PC-3 (cell line): ENCODE measurements at regions not wholly inside any gene's neighbourhood (a gene's known extent, or its start where the extent isn't known, plus 50 kb on each side); places are given as distances from the start of the nearest gene placed in this dataset.

Source experiments
- EZH2 ChIP-seq: fragments of 300-600 bp; sonication (generic); IDR thresholded peaks from one replicate; pipeline ENCODE4 v1.6.1; 2017; ENCODE audit warnings: antibody characterized with exemption, mild to moderate bottlenecking, low read length; ENCODE audit not compliant: unreplicated experiment
- EZH2phosphoT487 ChIP-seq: fragments of 300-600 bp; sonication (generic); IDR thresholded peaks from 2 replicates; pipeline ENCODE4 v1.6.1; 2018; ENCODE audit warnings: mild to moderate bottlenecking, antibody characterized with exemption, low read length, borderline replicate concordance
- TF ChIP-seq, protein P1 (sequence below): fragments of 300-600 bp; sonication (generic); conservative IDR thresholded peaks from 2 replicates; pipeline ENCODE4 v1.5.1; 2017; ENCODE audit warnings: antibody characterized with exemption, low read depth, mild to moderate bottlenecking, low read length

- TF ChIP-seq, protein P1, sequence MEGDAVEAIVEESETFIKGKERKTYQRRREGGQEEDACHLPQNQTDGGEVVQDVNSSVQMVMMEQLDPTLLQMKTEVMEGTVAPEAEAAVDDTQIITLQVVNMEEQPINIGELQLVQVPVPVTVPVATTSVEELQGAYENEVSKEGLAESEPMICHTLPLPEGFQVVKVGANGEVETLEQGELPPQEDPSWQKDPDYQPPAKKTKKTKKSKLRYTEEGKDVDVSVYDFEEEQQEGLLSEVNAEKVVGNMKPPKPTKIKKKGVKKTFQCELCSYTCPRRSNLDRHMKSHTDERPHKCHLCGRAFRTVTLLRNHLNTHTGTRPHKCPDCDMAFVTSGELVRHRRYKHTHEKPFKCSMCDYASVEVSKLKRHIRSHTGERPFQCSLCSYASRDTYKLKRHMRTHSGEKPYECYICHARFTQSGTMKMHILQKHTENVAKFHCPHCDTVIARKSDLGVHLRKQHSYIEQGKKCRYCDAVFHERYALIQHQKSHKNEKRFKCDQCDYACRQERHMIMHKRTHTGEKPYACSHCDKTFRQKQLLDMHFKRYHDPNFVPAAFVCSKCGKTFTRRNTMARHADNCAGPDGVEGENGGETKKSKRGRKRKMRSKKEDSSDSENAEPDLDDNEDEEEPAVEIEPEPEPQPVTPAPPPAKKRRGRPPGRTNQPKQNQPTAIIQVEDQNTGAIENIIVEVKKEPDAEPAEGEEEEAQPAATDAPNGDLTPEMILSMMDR: no peak
- TF ChIP-seq EZH2 (no peak), EZH2phosphoT487 (no peak)
Observed at GRCh38 chr4:163703251-163703650, 208.8 kb downstream of the TMA16 start.
